Endothelial cell of umbilical vein (primary cell): ENCODE measurements at regions not wholly inside any gene's neighbourhood (a gene's known extent, or its start where the extent isn't known, plus 50 kb on each side); places are given as distances from the start of the nearest gene placed in this dataset.

Experiments
- BruUV-seq: library from RNA; stranded (reverse); fragments of 400-500 nt; replicated peaks from 2 replicates; lab custom pipeline; 2021; lab: Mats Ljungman, UMichigan
- CTCF ChIA-PET: fragments of 300-600, 350-600 bp; sonication (Branson Sonifier 250); formaldehyde crosslinking; loops from one replicate; lab custom pipeline; 2021; ENCODE audit warnings: antibody characterized with exemption, inconsistent platforms; lab: Charles Lee
- POLR2A ChIA-PET: fragments of 300-600, 350-600 bp; sonication (Branson Sonifier 250); formaldehyde crosslinking; loops from one replicate; lab custom pipeline; 2021; ENCODE audit warnings: antibody characterized with exemption, inconsistent platforms; lab: Charles Lee
- DNase-seq: peaks from one replicate; pipeline ENCODE4 v3.0.0-alpha.2; 2011; ENCODE audit warnings: low read depth, low spot score
- FAIRE-seq: peaks from 2 replicates; lab custom pipeline; 2011; peaks lifted over from hg19 to GRCh38; lab: Jason Lieb, UNC
- H2AFZ ChIP-seq: 2 replicates; pipeline ENCODE4 v1.6.0; 2012; ENCODE audit warnings: low read depth, low read length, control low read depth, inconsistent platforms
- H3K27ac ChIP-seq: 2 replicates; pipeline ENCODE4 v1.5.1; 2011; ENCODE audit warnings: low read depth, mild to moderate bottlenecking, control low read depth, low read length, moderate library complexity; ENCODE audit not compliant: insufficient read depth
- H3K27me3 ChIP-seq, 2 experiments: 2 replicates each; pipeline versions ENCODE4 v1.6.0 to v1.6.1; 2011; ENCODE audit warnings: low read length in 2 of 2, mixed read lengths in 1 of 2; ENCODE audit not compliant: control insufficient read depth in 2 of 2, insufficient read depth in 2 of 2
- H3K36me3 ChIP-seq, 2 experiments: 2 replicates in 1 of 2; 3 replicates in 1 of 2; pipeline ENCODE4 v1.5.1; 2011; ENCODE audit warnings: low read length in 2 of 2, mild to moderate bottlenecking in 1 of 2, moderate library complexity in 1 of 2; ENCODE audit not compliant: control insufficient read depth in 2 of 2, insufficient read depth in 2 of 2; ENCODE audit errors: extremely low read depth in 1 of 2
- H3K4me1 ChIP-seq: 3 replicates; pipeline ENCODE4 v1.5.1; 2011; ENCODE audit warnings: mild to moderate bottlenecking, low read length; ENCODE audit not compliant: control insufficient read depth, insufficient read depth; ENCODE audit errors: extremely low read depth
- H3K4me2 ChIP-seq: 2 replicates; pipeline ENCODE4 v1.6.1; 2011; ENCODE audit warnings: low read length, control low read depth, mixed read lengths; ENCODE audit not compliant: insufficient read depth
- H3K4me3 ChIP-seq, 3 experiments: fragments of 200-600 bp in 1 of 3; sonication (generic), shearing (Covaris generic) in 1 of 3; replicated peaks in 1 of 3; 2 replicates each; pipeline ENCODE4 v1.5.1; 2011 to 2016; ENCODE audit warnings: control low read depth in 3 of 3, low read length in 3 of 3, mild to moderate bottlenecking in 2 of 3, inconsistent platforms in 1 of 3, low read depth in 1 of 3, moderate library complexity in 1 of 3; ENCODE audit not compliant: insufficient read depth in 1 of 3
- H3K79me2 ChIP-seq: 2 replicates; pipeline ENCODE4 v1.6.0; 2012; ENCODE audit warnings: low read length, inconsistent platforms; ENCODE audit not compliant: control insufficient read depth, insufficient read depth
- H3K9ac ChIP-seq: replicated peaks from 2 replicates; pipeline ENCODE3; 2011; ENCODE audit warnings: low read length, control low read depth; ENCODE audit not compliant: insufficient read depth; ENCODE audit errors: extremely low read depth
- H3K9me1 ChIP-seq: replicated peaks from 3 replicates; pipeline ENCODE4 v1.6.0; 2011; ENCODE audit warnings: mild to moderate bottlenecking, low read length; ENCODE audit not compliant: control insufficient read depth, insufficient read depth; ENCODE audit errors: extremely low read depth
- H3K9me3 ChIP-seq: replicated peaks from 2 replicates; pipeline ENCODE4 v1.5.1; 2012; ENCODE audit warnings: low read length, inconsistent platforms; ENCODE audit not compliant: control insufficient read depth, insufficient read depth
- H4K20me1 ChIP-seq: replicated peaks from 2 replicates; pipeline ENCODE3; 2011; ENCODE audit warnings: mild to moderate bottlenecking, low read length; ENCODE audit not compliant: control insufficient read depth, insufficient read depth; ENCODE audit errors: extremely low read depth
- CTCF ChIP-seq, 2 donors: IDR thresholded peaks; 1 replicate in 1 of 2; 2 replicates in 1 of 2; pipeline ENCODE4 v1.5.1; 2011; ENCODE audit warnings: low read length in 2 of 2, mild to moderate bottlenecking in 2 of 2, moderate library complexity in 2 of 2, control low read depth in 1 of 2, inconsistent platforms in 1 of 2, low read depth in 1 of 2; ENCODE audit not compliant: insufficient read depth in 1 of 2; ENCODE audit errors: extremely low read depth in 1 of 2
- EZH2 ChIP-seq: IDR thresholded peaks from 2 replicates; pipeline ENCODE4 v1.6.1; 2012; ENCODE audit warnings: borderline replicate concordance, low read depth, mild to moderate bottlenecking, moderate library complexity, low read length, inconsistent platforms; ENCODE audit not compliant: severe bottlenecking
- JUN ChIP-seq: IDR thresholded peaks from 2 replicates; pipeline ENCODE4 v1.6.1; 2011; ENCODE audit warnings: borderline replicate concordance, low read depth; ENCODE audit not compliant: insufficient read length, insufficient read depth
- MAX ChIP-seq: IDR thresholded peaks from 2 replicates; pipeline ENCODE4 v1.6.1; 2011; ENCODE audit not compliant: insufficient read depth, insufficient read length
- POLR2AphosphoS5 ChIP-seq: IDR thresholded peaks from 2 replicates; pipeline ENCODE4 v1.6.1; 2012; ENCODE audit warnings: low read depth, mild to moderate bottlenecking, control low read depth, low read length, moderate library complexity; ENCODE audit not compliant: insufficient read depth
- dilution Hi-C: fragments of 300-500 bp; cut with MboI; formaldehyde crosslinking; loops from one replicate; pipeline ENCODE4 v1.15.0; 2019; ENCODE audit warnings: low sequenced_read_pairs; ENCODE audit not compliant: extremely low pct_ligation_motif_present
- intact Hi-C: fragments of 100-400 bp; cut with micrococcal nuclease; formaldehyde crosslinking; loops from one replicate; pipeline ENCODE4 v1.10.0; 2022

GRCh38 chr1:218669431-218669830 lies 324.3 kb downstream of the TGFB2 start:
- no peaks in the 10 kb centered on the region for H3K36me3 ChIP-seq
- H3K27ac ChIP-seq, result no peak overlapping the region
- FAIRE-seq, result no peak
- H3K4me3 ChIP-seq, result no peak overlapping the region
- no peak overlapping the region for H3K9ac ChIP-seq
- CTCF ChIA-PET, result no interaction called here
- H4K20me1 ChIP-seq, result no peaks in the 10 kb centered on the region
- no peak for DNase-seq
- peaks cover 4% of the 10 kb centered on the region for H3K4me1 ChIP-seq
- H3K9me3 ChIP-seq, result no peaks in the 10 kb centered on the region
- intact Hi-C loops, result no loop called here
- POLR2A ChIA-PET, result no interaction called here
- no TSS peak for BruUV-seq
- dilution Hi-C loops, result no loop called here
- H3K9me1 ChIP-seq, result no peaks in the 10 kb centered on the region
- no peaks in the 10 kb centered on the region for H3K79me2 ChIP-seq
- no peak overlapping the region for H2AFZ ChIP-seq
- no peaks in the 10 kb centered on the region for H3K27me3 ChIP-seq
- no peak overlapping the region for H3K4me2 ChIP-seq
- TF ChIP-seq EZH2, result no peak
- TF ChIP-seq POLR2AphosphoS5, result no peak
- no peak for TF ChIP-seq MAX
- TF ChIP-seq CTCF (IDR thresholded peaks at IDR 0.05; ENCODE audit: extremely low read depth in 1 of 2, insufficient read depth in 1 of 2, low read depth in 1 of 2, low read length in 2 of 2), result no peak

GRCh38 chr1:218670875-218671274 lies 325.7 kb downstream of the TGFB2 start:
- H3K4me1 ChIP-seq, result peaks cover 7% of the 10 kb centered on the region
- ChIA-PET CTCF (interaction anchor here (1.3 kb wide), 1 partner anchor 396 kb away, joined by 4 read pairs; no protein-coding TSS in a partner anchor), POLR2A (no interaction called here)
- no peaks in the 10 kb centered on the region for H3K79me2 ChIP-seq
- no peaks in the 10 kb centered on the region for H4K20me1 ChIP-seq
- no peak overlapping the region for H3K27ac ChIP-seq
- no peak overlapping the region for H3K4me3 ChIP-seq
- no peak overlapping the region for H3K9ac ChIP-seq
- no peak overlapping the region for H2AFZ ChIP-seq
- no peak for DNase-seq
- no peaks in the 10 kb centered on the region for H3K27me3 ChIP-seq
- TF ChIP-seq JUN, result no peak
- no peaks in the 10 kb centered on the region for H3K9me1 ChIP-seq
- no TSS peak for BruUV-seq
- H3K9me3 ChIP-seq, result no peaks in the 10 kb centered on the region
- no peak for FAIRE-seq
- H3K4me2 ChIP-seq, result no peak overlapping the region
- no peaks in the 10 kb centered on the region for H3K36me3 ChIP-seq
- intact Hi-C loops (no loop called here), dilution Hi-C loops (no loop called here)
